Thyroid gland (tissue), 4 donors: ENCODE measurements at regions not wholly inside any gene's neighbourhood (a gene's known extent, or its start where the extent isn't known, plus 50 kb on each side); places are given as distances from the start of the nearest gene placed in this dataset.
"Not testable (repeated sequence)": the region's sequence is repeated elsewhere in the genome, so short reads cannot be mapped to it uniquely, and the experiment has no call there.

ENCODE experiments used
- CTCF ChIP-seq, 6 experiments: fragments of 200-600 bp in 3 of 6; fragments of 450-650 bp in 3 of 6; sonication (generic) in 3 of 6; IDR thresholded peaks; one replicate each; pipeline ENCODE4 v1.5.1; 2016 to 2019; ENCODE audit warnings: antibody characterized with exemption in 6 of 6, mild to moderate bottlenecking in 2 of 6, inconsistent platforms in 1 of 6, moderate library complexity in 1 of 6
- POLR2A ChIP-seq, 2 donors: fragments of 450-650 bp; IDR thresholded peaks; one replicate each; pipeline ENCODE4 v1.6.1; 2017; ENCODE audit warnings: antibody characterized with exemption in 2 of 2, mild to moderate bottlenecking in 2 of 2, moderate library complexity in 1 of 2

GRCh38 chr5:110893854-110894483 lies 155.2 kb downstream of the SLC25A46 start:
- not testable (repeated sequence) for TF ChIP-seq POLR2A, CTCF (IDR thresholded peaks at IDR 0.05)
